ENCODE measurements at regions not wholly inside any gene's neighbourhood (a gene's known extent, or its start where the extent isn't known, plus 50 kb on each side); places are given as distances from the start of the nearest gene placed in this dataset.
"Not testable (repeated sequence)": the region's sequence is repeated elsewhere in the genome, so short reads cannot be mapped to it uniquely, and the experiment has no call there.

DNA sequence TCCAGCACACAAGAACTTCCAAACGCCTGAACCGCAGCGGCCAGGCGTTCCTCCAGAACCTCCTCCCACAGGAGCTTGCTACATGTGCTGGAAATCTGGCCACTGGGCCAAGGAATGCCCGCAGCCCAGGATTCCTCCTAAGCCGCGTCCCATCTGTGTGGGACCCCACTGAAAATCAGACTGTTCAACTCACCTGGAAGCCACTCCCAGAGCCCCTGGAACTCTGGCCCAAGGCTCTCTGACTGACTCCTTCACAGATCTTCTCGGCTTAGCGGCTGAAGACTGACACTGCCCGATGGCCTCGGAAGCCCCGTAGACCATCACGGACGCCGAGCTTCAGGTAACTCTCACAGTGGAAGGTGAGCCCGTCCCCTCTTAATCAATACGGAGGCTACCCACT lies 130.2 kb upstream of the ADCY2 start:
- H3K4me3 ChIP-seq (replicated peaks in 1 of 3; ENCODE audit: low read depth in 2 of 3, low read length in 3 of 3); intact Hi-C loops (cut with micrococcal nuclease); H3K27ac ChIP-seq (ENCODE audit: low read depth in 1 of 2, low read length in 2 of 2); H3K4me3 Mint-ChIP-seq; H3K36me3 Mint-ChIP-seq; H3K79me2 ChIP-seq (ENCODE audit: insufficient read depth, low read length); H2AFZ ChIP-seq (ENCODE audit: insufficient read depth, low read depth, low read length, poor library complexity, severe bottlenecking); H3K27me3 Mint-ChIP-seq (ENCODE audit: low read depth in 3 of 3); H3K4me2 ChIP-seq (replicated peaks; ENCODE audit: extremely low read depth, low read length, poor library complexity, severe bottlenecking); H3K4me1 Mint-ChIP-seq; H3K4me1 ChIP-seq (ENCODE audit: control insufficient read depth in 1 of 2, insufficient read depth in 2 of 2, low read length in 2 of 2); H3K27ac Mint-ChIP-seq; H4K20me1 ChIP-seq (ENCODE audit: insufficient read depth, low read length); H3K27me3 ChIP-seq (ENCODE audit: control insufficient read depth in 2 of 2, insufficient read depth in 2 of 2, low read length in 2 of 2); H3K36me3 ChIP-seq (replicated peaks in 1 of 2; ENCODE audit: control insufficient read depth in 1 of 2, insufficient read depth in 2 of 2, low read length in 2 of 2); DNase-seq; H3K9me3 ChIP-seq (replicated peaks in 1 of 2; ENCODE audit: control insufficient read depth in 1 of 2, insufficient read depth in 1 of 2, low read length in 2 of 2); H3K9ac ChIP-seq (ENCODE audit: insufficient read depth, low read length, poor library complexity, severe bottlenecking): not testable (repeated sequence)
- WGBS (ENCODE audit: insufficient coverage): 94% methylated on average over 6 of the region's 17 CpGs
- peaks cover 3 to 12% (median 7%) of the 10 kb centered on the region in 7 donors for H3K9me3 Mint-ChIP-seq

DNA sequence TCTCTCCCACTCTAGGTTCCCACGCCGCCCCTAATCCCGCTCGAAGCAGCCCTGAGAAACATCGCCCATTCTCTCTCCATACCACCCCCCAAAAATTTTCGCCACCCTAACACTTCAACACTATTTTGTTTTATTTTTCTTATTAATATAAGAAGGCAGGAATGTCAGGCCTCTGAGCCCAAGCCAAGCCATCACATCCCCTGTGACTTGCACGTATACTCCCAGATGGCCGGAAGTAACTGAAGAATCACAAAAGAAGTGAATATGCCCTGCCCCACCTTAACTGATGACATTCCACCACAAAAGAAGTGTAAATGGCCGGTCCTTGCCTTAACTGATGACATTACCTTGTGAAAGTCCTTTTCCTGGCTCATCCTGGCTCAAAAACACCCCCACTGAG lies 127.2 kb upstream of the ADCY2 start:
- H3K36me3 ChIP-seq (replicated peaks in 1 of 2; ENCODE audit: control insufficient read depth in 1 of 2, insufficient read depth in 2 of 2, low read length in 2 of 2); H2AFZ ChIP-seq (ENCODE audit: insufficient read depth, low read depth, low read length, poor library complexity, severe bottlenecking); DNase-seq; H3K9me3 ChIP-seq (replicated peaks in 1 of 2; ENCODE audit: control insufficient read depth in 1 of 2, insufficient read depth in 1 of 2, low read length in 2 of 2); H3K27me3 Mint-ChIP-seq (ENCODE audit: low read depth in 3 of 3); H3K4me1 Mint-ChIP-seq; H3K27ac Mint-ChIP-seq; H3K4me3 Mint-ChIP-seq; H3K4me1 ChIP-seq (ENCODE audit: control insufficient read depth in 1 of 2, insufficient read depth in 2 of 2, low read length in 2 of 2); H3K27me3 ChIP-seq (ENCODE audit: control insufficient read depth in 2 of 2, insufficient read depth in 2 of 2, low read length in 2 of 2); H4K20me1 ChIP-seq (ENCODE audit: insufficient read depth, low read length); H3K79me2 ChIP-seq (ENCODE audit: insufficient read depth, low read length); H3K9ac ChIP-seq (ENCODE audit: insufficient read depth, low read length, poor library complexity, severe bottlenecking); H3K4me3 ChIP-seq (replicated peaks in 1 of 3; ENCODE audit: low read depth in 2 of 3, low read length in 3 of 3); intact Hi-C loops (cut with micrococcal nuclease); H3K27ac ChIP-seq (ENCODE audit: low read depth in 1 of 2, low read length in 2 of 2); H3K36me3 Mint-ChIP-seq; H3K4me2 ChIP-seq (replicated peaks; ENCODE audit: extremely low read depth, low read length, poor library complexity, severe bottlenecking): not testable (repeated sequence)
- peaks cover 0 to 12% (median 4%) of the 10 kb centered on the region in 7 donors for H3K9me3 Mint-ChIP-seq
- WGBS (ENCODE audit: insufficient coverage): no CpG with 5 or more reads among the region's 9 CpGs

- Mint-ChIP-seq H3K4me3 (no peak overlapping the region), H3K27ac (no peak overlapping the region), H3K4me1 (no peaks in the 10 kb centered on the region), H3K27me3 (ENCODE audit: low read depth in 3 of 3) (peaks cover 0 to 5% (median 0%) of the 10 kb centered on the region in 3 donors), H3K9me3 (peaks cover 0 to 10% (median 4%) of the 10 kb centered on the region in 7 donors), H3K36me3 (no peaks in the 10 kb centered on the region)
- Histone ChIP-seq H3K9me3 (replicated peaks in 1 of 2; ENCODE audit: control insufficient read depth in 1 of 2, insufficient read depth in 1 of 2, low read length in 2 of 2) (no peaks in the 10 kb centered on the region), H3K79me2 (ENCODE audit: insufficient read depth, low read length) (no peaks in the 10 kb centered on the region), H3K27me3 (ENCODE audit: control insufficient read depth in 2 of 2, insufficient read depth in 2 of 2, low read length in 2 of 2) (no peaks in the 10 kb centered on the region), H3K4me1 (ENCODE audit: control insufficient read depth in 1 of 2, insufficient read depth in 2 of 2, low read length in 2 of 2) (no peaks in the 10 kb centered on the region), H3K27ac (ENCODE audit: low read depth in 1 of 2, low read length in 2 of 2) (no peak overlapping the region), H3K36me3 (replicated peaks in 1 of 2; ENCODE audit: control insufficient read depth in 1 of 2, insufficient read depth in 2 of 2, low read length in 2 of 2) (no peaks in the 10 kb centered on the region), H3K4me2 (replicated peaks; ENCODE audit: extremely low read depth, low read length, poor library complexity, severe bottlenecking) (no peak overlapping the region), H4K20me1 (ENCODE audit: insufficient read depth, low read length) (no peaks in the 10 kb centered on the region), H3K9ac (ENCODE audit: insufficient read depth, low read length, poor library complexity, severe bottlenecking) (no peak overlapping the region), H3K4me3 (replicated peaks in 1 of 3; ENCODE audit: low read depth in 2 of 3, low read length in 3 of 3) (no peak overlapping the region), H2AFZ (ENCODE audit: insufficient read depth, low read depth, low read length, poor library complexity, severe bottlenecking) (no peak overlapping the region)
- WGBS (ENCODE audit: insufficient coverage): no CpG with 5 or more reads among the region's 5 CpGs
- intact Hi-C loops (cut with micrococcal nuclease): no loop called here
- TF ChIP-seq, protein P1, sequence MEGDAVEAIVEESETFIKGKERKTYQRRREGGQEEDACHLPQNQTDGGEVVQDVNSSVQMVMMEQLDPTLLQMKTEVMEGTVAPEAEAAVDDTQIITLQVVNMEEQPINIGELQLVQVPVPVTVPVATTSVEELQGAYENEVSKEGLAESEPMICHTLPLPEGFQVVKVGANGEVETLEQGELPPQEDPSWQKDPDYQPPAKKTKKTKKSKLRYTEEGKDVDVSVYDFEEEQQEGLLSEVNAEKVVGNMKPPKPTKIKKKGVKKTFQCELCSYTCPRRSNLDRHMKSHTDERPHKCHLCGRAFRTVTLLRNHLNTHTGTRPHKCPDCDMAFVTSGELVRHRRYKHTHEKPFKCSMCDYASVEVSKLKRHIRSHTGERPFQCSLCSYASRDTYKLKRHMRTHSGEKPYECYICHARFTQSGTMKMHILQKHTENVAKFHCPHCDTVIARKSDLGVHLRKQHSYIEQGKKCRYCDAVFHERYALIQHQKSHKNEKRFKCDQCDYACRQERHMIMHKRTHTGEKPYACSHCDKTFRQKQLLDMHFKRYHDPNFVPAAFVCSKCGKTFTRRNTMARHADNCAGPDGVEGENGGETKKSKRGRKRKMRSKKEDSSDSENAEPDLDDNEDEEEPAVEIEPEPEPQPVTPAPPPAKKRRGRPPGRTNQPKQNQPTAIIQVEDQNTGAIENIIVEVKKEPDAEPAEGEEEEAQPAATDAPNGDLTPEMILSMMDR (IDR thresholded peaks at IDR 0.05): no peak
- no peak for DNase-seq
Measured at GRCh38 chr5:7269591-7270274, 126.2 kb upstream of the ADCY2 start.
